ENCODE measurements at regions not wholly inside any gene's neighbourhood (a gene's known extent, or its start where the extent isn't known, plus 50 kb on each side); places are given as distances from the start of the nearest gene placed in this dataset.

GRCh38 chr16:5932906-5933305 is 835.3 kb upstream of the EEF2KMT start:
- WGBS, 2 donors = 52 to 60% methylated on average over 9 of the region's 9 CpGs
- TF ChIP-seq, protein P1, sequence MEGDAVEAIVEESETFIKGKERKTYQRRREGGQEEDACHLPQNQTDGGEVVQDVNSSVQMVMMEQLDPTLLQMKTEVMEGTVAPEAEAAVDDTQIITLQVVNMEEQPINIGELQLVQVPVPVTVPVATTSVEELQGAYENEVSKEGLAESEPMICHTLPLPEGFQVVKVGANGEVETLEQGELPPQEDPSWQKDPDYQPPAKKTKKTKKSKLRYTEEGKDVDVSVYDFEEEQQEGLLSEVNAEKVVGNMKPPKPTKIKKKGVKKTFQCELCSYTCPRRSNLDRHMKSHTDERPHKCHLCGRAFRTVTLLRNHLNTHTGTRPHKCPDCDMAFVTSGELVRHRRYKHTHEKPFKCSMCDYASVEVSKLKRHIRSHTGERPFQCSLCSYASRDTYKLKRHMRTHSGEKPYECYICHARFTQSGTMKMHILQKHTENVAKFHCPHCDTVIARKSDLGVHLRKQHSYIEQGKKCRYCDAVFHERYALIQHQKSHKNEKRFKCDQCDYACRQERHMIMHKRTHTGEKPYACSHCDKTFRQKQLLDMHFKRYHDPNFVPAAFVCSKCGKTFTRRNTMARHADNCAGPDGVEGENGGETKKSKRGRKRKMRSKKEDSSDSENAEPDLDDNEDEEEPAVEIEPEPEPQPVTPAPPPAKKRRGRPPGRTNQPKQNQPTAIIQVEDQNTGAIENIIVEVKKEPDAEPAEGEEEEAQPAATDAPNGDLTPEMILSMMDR (IDR thresholded peaks at IDR 0.05) = no peak
- no peak for TF ChIP-seq POLR2A (IDR thresholded peaks at IDR 0.05)
- intact Hi-C loops (cut with DNase I) = no loop called here
- Histone ChIP-seq H3K4me1 (no peaks in the 10 kb centered on the region), H3K4me3 (no peak overlapping the region), H3K36me3 (replicated peaks in 1 of 2; ENCODE audit: insufficient read depth in 1 of 2, low read depth in 2 of 2) (no peaks in the 10 kb centered on the region), H3K27me3 (no peaks in the 10 kb centered on the region), H3K27ac (no peak overlapping the region), H3K9me3 (no peaks in the 10 kb centered on the region)
- no peak for DNase-seq
- ATAC-seq = no peak

GRCh38 chr16:5928476-5929065 is 831.0 kb upstream of the EEF2KMT start:
- Histone ChIP-seq H3K4me1 (no peaks in the 10 kb centered on the region), H3K27me3 (no peaks in the 10 kb centered on the region), H3K9me3 (no peaks in the 10 kb centered on the region), H3K27ac (no peak overlapping the region), H3K36me3 (replicated peaks in 1 of 2; ENCODE audit: insufficient read depth in 1 of 2, low read depth in 2 of 2) (no peaks in the 10 kb centered on the region), H3K4me3 (no peak overlapping the region)
- WGBS, 2 donors = 0 to 8% methylated on average over 4 of the region's 4 CpGs
- DNase-seq (no peak), ATAC-seq (no peak)
- intact Hi-C loops (cut with DNase I) = no loop called here
- TF ChIP-seq, protein P1 (IDR thresholded peaks at IDR 0.05) = no peak

DNA sequence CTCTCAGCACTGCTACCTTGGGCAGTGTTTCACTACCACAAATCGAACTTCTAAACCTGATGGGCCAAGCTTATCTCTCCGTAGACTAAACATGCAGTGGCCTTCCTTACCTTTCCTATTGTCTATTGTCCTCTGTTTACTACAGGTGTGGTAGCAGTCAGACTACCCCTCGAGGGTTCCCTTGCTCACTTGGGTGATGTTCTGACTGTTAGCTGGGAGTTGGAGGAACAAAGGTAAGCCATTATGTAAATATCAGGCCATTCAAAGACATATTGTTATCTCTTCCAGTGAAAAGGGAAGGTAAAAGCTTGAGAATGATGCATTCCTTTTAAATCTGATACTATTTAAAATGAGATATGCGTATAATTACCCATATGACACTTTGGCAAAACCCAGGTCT is 828.3 kb upstream of the EEF2KMT start:
- Histone ChIP-seq H3K27ac (no peak overlapping the region), H3K4me1 (no peaks in the 10 kb centered on the region), H3K4me3 (no peak overlapping the region), H3K27me3 (no peaks in the 10 kb centered on the region), H3K9me3 (no peaks in the 10 kb centered on the region), H3K36me3 (replicated peaks in 1 of 2; ENCODE audit: insufficient read depth in 1 of 2, low read depth in 2 of 2) (no peaks in the 10 kb centered on the region)
- intact Hi-C loops (cut with DNase I) = no loop called here
- no peak for TF ChIP-seq POLR2A (IDR thresholded peaks at IDR 0.05)
- TF ChIP-seq, protein P1 (IDR thresholded peaks at IDR 0.05) = no peak
- 28 to 32% methylated on average over 4 of the region's 4 CpGs for WGBS, 2 donors
- DNase-seq (no peak), ATAC-seq (no peak)

DNA sequence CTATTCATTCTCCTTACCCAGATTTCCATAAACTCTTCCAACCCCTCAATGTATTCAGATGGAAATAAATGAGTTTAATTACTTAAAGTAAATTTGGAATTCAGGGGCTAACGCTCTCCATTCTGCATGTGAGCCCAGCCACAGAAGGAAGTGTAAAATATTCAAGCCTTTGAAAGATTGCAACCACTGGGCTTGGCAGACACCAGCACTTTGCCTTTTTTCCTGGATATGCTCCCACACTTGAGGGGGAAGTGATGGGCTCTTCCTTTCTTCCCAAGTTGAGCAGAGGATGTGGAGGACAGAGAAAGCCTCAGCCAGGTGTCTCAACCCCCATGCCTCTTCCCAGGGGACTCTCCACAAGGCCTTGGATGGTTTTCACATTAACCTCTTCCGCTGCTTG is 825.1 kb upstream of the EEF2KMT start:
- ATAC-seq (no peak), DNase-seq (no peak)
- Histone ChIP-seq H3K36me3 (replicated peaks in 1 of 2; ENCODE audit: insufficient read depth in 1 of 2, low read depth in 2 of 2) (no peaks in the 10 kb centered on the region), H3K9me3 (no peaks in the 10 kb centered on the region), H3K27me3 (no peaks in the 10 kb centered on the region), H3K4me1 (no peaks in the 10 kb centered on the region), H3K27ac (no peak overlapping the region), H3K4me3 (no peak overlapping the region)
- TF ChIP-seq, protein P1 (IDR thresholded peaks at IDR 0.05) = no peak
- TF ChIP-seq POLR2A (IDR thresholded peaks at IDR 0.05) = no peak
- intact Hi-C loops (cut with DNase I) = no loop called here
- 57 to 63% methylated on average over 2 of the region's 2 CpGs for WGBS, 2 donors

- Histone ChIP-seq H3K36me3 (replicated peaks in 1 of 2; ENCODE audit: insufficient read depth in 1 of 2, low read depth in 2 of 2) (no peaks in the 10 kb centered on the region), H3K27ac (no peak overlapping the region), H3K4me1 (no peaks in the 10 kb centered on the region), H3K4me3 (no peak overlapping the region), H3K9me3 (no peaks in the 10 kb centered on the region), H3K27me3 (peaks cover 0 to 3% of the 10 kb centered on the region in 2 donors)
- intact Hi-C loops (cut with DNase I) = no loop called here
- TF ChIP-seq, protein P1 (IDR thresholded peaks at IDR 0.05) = peak in 2 of 7 experiments; percentile 4 to 6
- no peak for TF ChIP-seq POLR2A (IDR thresholded peaks at IDR 0.05)
- no peak for ATAC-seq
- whole genome bisulfite sequencing, 2 donors = 23 to 30% methylated on average over 4 of the region's 4 CpGs
- DNase-seq = peak in 1 of 4 donors; percentile 10
Observed at GRCh38 chr16:5918567-5919130, 821.1 kb upstream of the EEF2KMT start.
